Neutrophil (primary cell): ENCODE measurements at regions not wholly inside any gene's neighbourhood (a gene's known extent, or its start where the extent isn't known, plus 50 kb on each side); places are given as distances from the start of the nearest gene placed in this dataset.

Source experiments
- H3K27ac ChIP-seq: fragments of 200-600 bp; sonication (generic); 2 replicates; pipeline ENCODE4 v1.5.1; 2016; ENCODE audit warnings: mild to moderate bottlenecking, moderate library complexity
- H3K27me3 ChIP-seq: fragments of 200-600 bp; sonication (generic); 2 replicates; pipeline ENCODE4 v1.6.0; 2016; ENCODE audit warnings: mild to moderate bottlenecking
- H3K36me3 ChIP-seq: fragments of 200-600 bp; sonication (generic); 2 replicates; pipeline ENCODE4 v1.5.1; 2017
- H3K4me1 ChIP-seq, 2 experiments: fragments of 200-600 bp in 1 of 2; sonication (generic) in 1 of 2; 1 replicate in 1 of 2; 2 replicates in 1 of 2; pipeline versions ENCODE4 v1.5.1 to v1.6.1; 2013 to 2016; ENCODE audit warnings: low read depth in 1 of 2, low read length in 1 of 2, mild to moderate bottlenecking in 1 of 2, moderate library complexity in 1 of 2; ENCODE audit not compliant: control insufficient read depth in 1 of 2, insufficient read depth in 1 of 2
- H3K4me3 ChIP-seq, 2 experiments: fragments of 200-600 bp in 1 of 2; sonication (generic) in 1 of 2; 1 replicate in 1 of 2; 2 replicates in 1 of 2; pipeline ENCODE4 v1.5.1; 2013 to 2016; ENCODE audit warnings: low read depth in 1 of 2, low read length in 1 of 2, mild to moderate bottlenecking in 1 of 2, moderate library complexity in 1 of 2
- H3K9me3 ChIP-seq: fragments of 200-600 bp; sonication (generic); 2 replicates; pipeline ENCODE4 v1.5.1; 2016
- TF ChIP-seq, protein P1 (sequence below): fragments of 200-600 bp; sonication (generic); IDR thresholded peaks from 2 replicates; pipeline ENCODE4 v1.5.1; 2016; ENCODE audit warnings: antibody characterized with exemption

DNA sequence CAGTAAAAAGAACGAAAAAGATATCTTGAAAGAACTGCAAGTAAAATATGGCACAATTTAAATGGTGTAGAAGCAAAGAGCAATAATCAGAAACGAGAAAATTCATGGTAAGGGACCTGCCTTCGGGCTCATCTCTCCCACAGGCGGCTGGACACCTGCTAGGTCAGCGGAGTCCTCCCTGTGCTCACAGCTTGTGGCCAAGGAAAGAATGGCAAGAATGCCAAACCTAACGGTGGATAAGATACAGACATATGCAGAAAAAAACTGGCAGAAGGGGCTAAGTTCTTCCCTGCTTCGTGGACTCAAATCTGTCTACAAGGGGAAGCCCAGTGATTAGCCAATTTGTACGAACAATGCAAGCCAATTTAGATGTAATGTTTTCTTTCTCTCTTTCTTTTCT lies 152.1 kb upstream of the VCX start:
- Histone ChIP-seq H3K27ac (no peak overlapping the region), H3K36me3 (no peaks in the 10 kb centered on the region), H3K27me3 (no peaks in the 10 kb centered on the region), H3K9me3 (no peaks in the 10 kb centered on the region), H3K4me3 (no peak overlapping the region), H3K4me1 (no peaks in the 10 kb centered on the region)
- TF ChIP-seq, protein P1, sequence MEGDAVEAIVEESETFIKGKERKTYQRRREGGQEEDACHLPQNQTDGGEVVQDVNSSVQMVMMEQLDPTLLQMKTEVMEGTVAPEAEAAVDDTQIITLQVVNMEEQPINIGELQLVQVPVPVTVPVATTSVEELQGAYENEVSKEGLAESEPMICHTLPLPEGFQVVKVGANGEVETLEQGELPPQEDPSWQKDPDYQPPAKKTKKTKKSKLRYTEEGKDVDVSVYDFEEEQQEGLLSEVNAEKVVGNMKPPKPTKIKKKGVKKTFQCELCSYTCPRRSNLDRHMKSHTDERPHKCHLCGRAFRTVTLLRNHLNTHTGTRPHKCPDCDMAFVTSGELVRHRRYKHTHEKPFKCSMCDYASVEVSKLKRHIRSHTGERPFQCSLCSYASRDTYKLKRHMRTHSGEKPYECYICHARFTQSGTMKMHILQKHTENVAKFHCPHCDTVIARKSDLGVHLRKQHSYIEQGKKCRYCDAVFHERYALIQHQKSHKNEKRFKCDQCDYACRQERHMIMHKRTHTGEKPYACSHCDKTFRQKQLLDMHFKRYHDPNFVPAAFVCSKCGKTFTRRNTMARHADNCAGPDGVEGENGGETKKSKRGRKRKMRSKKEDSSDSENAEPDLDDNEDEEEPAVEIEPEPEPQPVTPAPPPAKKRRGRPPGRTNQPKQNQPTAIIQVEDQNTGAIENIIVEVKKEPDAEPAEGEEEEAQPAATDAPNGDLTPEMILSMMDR, result no peak

DNA sequence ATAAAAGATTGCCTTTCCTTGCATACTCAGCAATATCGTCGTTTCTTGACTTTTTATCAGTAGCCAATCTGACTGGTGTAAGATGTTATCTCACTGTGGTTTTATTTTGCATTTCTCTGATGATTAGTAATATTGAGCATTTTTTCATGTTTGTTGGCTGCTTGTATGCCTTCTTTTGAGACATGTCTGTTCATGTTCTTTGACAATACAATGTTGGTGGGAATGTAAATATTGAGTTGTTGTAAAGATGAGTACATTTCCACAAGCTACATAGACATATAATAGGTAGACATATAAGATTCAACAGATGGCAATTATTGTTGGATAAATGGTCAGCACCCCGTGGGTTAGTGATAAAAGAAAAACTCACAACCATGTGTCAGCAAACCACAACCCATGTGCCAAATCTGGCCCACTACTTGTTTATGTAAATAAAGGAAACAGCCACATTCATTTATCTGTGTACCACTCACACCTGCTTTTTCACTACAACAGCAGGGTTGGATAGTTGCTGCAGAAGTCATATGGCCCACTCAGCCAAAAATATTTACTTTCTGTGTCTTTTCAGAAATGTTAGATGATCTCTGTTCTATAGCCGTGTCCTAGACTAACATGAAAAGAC lies 153.1 kb upstream of the VCX start:
- TF ChIP-seq, protein P1, result no peak
- Histone ChIP-seq H3K4me3 (no peak overlapping the region), H3K9me3 (no peaks in the 10 kb centered on the region), H3K27ac (no peak overlapping the region), H3K4me1 (no peaks in the 10 kb centered on the region), H3K27me3 (no peaks in the 10 kb centered on the region), H3K36me3 (no peaks in the 10 kb centered on the region)

DNA sequence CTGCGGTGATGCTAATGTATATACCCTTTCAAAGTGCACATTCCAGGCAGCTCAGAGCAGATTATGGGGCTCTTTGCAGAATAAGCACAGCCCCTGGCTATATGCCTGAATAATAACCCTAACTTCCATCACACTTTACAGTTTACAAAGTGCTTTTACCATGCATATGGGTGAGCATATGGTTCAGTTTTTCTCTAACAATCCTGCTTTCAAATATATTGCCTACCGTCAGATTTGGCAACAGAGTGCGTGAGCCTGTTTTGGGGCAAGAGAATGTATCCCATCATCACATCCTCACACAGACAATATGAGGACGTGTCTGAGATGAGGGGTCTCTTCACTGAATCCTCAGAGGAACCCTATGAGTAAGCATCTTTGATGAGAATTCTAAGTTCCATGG lies 162.8 kb upstream of the VCX start:
- Histone ChIP-seq H3K27me3 (no peaks in the 10 kb centered on the region), H3K4me3 (no peak overlapping the region), H3K9me3 (no peaks in the 10 kb centered on the region), H3K4me1 (no peaks in the 10 kb centered on the region), H3K27ac (no peak overlapping the region), H3K36me3 (no peaks in the 10 kb centered on the region)
- TF ChIP-seq, protein P1, result no peak

DNA sequence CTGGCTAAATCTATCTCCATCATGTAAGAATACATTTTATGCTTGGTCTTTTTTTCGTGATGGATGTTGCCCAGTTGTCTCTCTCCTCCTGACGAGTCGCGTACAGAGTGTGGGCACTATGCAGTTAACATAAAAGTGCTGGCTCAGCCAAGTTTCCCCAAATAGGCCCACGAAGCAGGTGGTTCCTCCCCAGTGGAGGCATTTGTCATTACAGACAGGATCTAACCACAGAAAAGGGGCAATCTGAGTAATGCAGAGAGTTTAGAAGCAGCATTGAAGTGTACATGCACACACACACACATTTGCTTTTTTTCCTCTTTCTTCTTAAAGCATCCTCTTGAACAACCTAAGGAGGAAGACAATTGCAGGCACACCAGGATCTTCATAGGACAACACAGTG lies 188.7 kb upstream of the VCX start:
- Histone ChIP-seq H3K27me3 (no peaks in the 10 kb centered on the region), H3K4me1 (no peaks in the 10 kb centered on the region), H3K9me3 (no peaks in the 10 kb centered on the region), H3K27ac (no peak overlapping the region), H3K4me3 (no peak overlapping the region), H3K36me3 (no peaks in the 10 kb centered on the region)
- TF ChIP-seq, protein P1, result no peak

DNA sequence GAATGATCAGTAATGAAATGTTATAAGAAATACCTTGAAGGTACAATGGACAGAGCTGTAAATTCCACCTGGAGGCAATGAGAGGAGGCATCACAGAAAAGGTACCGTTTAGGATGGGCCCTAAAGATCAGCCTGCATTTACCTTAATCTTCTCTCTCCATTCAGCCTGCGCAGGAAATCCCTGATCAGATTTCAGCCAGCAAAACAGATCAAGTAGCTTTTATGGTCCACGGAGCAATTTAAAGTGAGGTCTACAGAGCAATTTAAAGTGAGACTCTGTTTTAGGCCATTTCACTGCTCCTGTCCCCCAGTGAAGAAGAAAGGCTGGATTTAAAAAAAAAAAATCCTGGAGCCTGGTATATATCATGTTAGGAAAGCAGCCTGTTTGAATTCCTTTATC lies 195.1 kb upstream of the VCX start:
- H3K27ac ChIP-seq, result no peak overlapping the region
- no peaks in the 10 kb centered on the region for H3K27me3 ChIP-seq
- H3K9me3 ChIP-seq, result no peaks in the 10 kb centered on the region
- TF ChIP-seq, protein P1, result no peak
- H3K4me3 ChIP-seq, result no peak overlapping the region
- no peaks in the 10 kb centered on the region for H3K4me1 ChIP-seq
- H3K36me3 ChIP-seq, result no peaks in the 10 kb centered on the region

DNA sequence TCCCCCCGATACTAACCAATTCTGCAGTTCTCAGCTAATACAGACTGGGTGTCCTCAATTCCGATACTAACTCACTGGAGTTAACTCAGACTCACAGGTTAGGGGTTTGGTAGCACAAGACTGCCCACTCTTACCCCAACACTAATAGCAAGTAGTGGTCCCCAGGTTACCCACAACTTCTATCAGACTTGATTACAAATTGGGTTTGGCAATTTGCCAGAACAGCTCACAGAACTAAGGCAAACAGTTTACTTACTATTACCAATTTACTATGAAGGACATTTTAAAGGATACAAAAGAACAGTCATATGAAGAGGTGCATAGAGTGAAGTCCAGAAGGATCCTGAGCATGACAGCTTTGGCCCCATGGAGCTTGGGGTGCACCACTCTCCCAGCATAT lies 201.8 kb upstream of the VCX start:
- Histone ChIP-seq H3K9me3 (no peaks in the 10 kb centered on the region), H3K36me3 (no peaks in the 10 kb centered on the region), H3K4me3 (no peak overlapping the region), H3K27ac (no peak overlapping the region), H3K4me1 (no peaks in the 10 kb centered on the region), H3K27me3 (no peaks in the 10 kb centered on the region)
- TF ChIP-seq, protein P1, result no peak
